NCI-H748 treated with DMSO at 0.1 percent for 48 hours (cell line): ENCODE measurements at regions not wholly inside any gene's neighbourhood (a gene's known extent, or its start where the extent isn't known, plus 50 kb on each side); places are given as distances from the start of the nearest gene placed in this dataset.

Source experiments
- DNase-seq: peaks from one replicate; lab custom pipeline; 2025; lab: John Stamatoyannopoulos, UW

GRCh38 chr1:87878873-87879272 lies 550.2 kb downstream of the LMO4 start:
- DNase-seq, result no peak

GRCh38 chr1:87880098-87880760 lies 551.5 kb downstream of the LMO4 start:
- no peak for DNase-seq

GRCh38 chr1:87880764-87881163 lies 552.1 kb downstream of the LMO4 start:
- DNase-seq, result no peak

GRCh38 chr1:87883906-87884305 lies 555.2 kb downstream of the LMO4 start:
- DNase-seq, result no peak

- DNase-seq, result no peak
These were observed 555.9 kb downstream of the LMO4 start for GRCh38 chr1:87884581-87884980.

GRCh38 chr1:87885278-87886025 lies 556.8 kb downstream of the LMO4 start:
- no peak for DNase-seq

- no peak for DNase-seq
These were observed 558.4 kb downstream of the LMO4 start for GRCh38 chr1:87887100-87887499.

- no peak for DNase-seq
These were observed 559.8 kb downstream of the LMO4 start for GRCh38 chr1:87888446-87888845.

- DNase-seq, result no peak
These were observed 565.4 kb downstream of the LMO4 start for GRCh38 chr1:87894062-87894461.

- no peak for DNase-seq
These were observed 568.8 kb downstream of the LMO4 start for GRCh38 chr1:87897481-87897880.

GRCh38 chr1:87898431-87898830 lies 569.8 kb downstream of the LMO4 start:
- DNase-seq, result no peak

GRCh38 chr1:87899017-87899416 lies 570.3 kb downstream of the LMO4 start:
- DNase-seq, result no peak

- no peak for DNase-seq
These were observed 571.1 kb downstream of the LMO4 start for GRCh38 chr1:87899746-87900145.

GRCh38 chr1:87902830-87903229 lies 574.1 kb downstream of the LMO4 start:
- DNase-seq, result no peak

- no peak for DNase-seq
These were observed 574.6 kb downstream of the LMO4 start for GRCh38 chr1:87903242-87903641.

- no peak for DNase-seq
These were observed 576.0 kb downstream of the LMO4 start for GRCh38 chr1:87904651-87905050.

GRCh38 chr1:87905651-87906050 lies 577.0 kb downstream of the LMO4 start:
- DNase-seq, result no peak

- DNase-seq, result no peak
These were observed 577.4 kb downstream of the LMO4 start for GRCh38 chr1:87906078-87906477.

GRCh38 chr1:87913361-87913760 lies 584.7 kb downstream of the LMO4 start:
- DNase-seq, result no peak

GRCh38 chr1:87914396-87914795 lies 585.7 kb downstream of the LMO4 start:
- no peak for DNase-seq

GRCh38 chr1:87915771-87916170 lies 587.1 kb downstream of the LMO4 start:
- no peak for DNase-seq

- DNase-seq, result no peak
These were observed 588.3 kb downstream of the LMO4 start for GRCh38 chr1:87916965-87917364.

GRCh38 chr1:87918398-87918797 lies 589.7 kb downstream of the LMO4 start:
- DNase-seq, result no peak

- DNase-seq, result no peak
These were observed 594.2 kb downstream of the LMO4 start for GRCh38 chr1:87922885-87923284.
